ENCODE measurements at regions not wholly inside any gene's neighbourhood (a gene's known extent, or its start where the extent isn't known, plus 50 kb on each side); places are given as distances from the start of the nearest gene placed in this dataset.

DNA sequence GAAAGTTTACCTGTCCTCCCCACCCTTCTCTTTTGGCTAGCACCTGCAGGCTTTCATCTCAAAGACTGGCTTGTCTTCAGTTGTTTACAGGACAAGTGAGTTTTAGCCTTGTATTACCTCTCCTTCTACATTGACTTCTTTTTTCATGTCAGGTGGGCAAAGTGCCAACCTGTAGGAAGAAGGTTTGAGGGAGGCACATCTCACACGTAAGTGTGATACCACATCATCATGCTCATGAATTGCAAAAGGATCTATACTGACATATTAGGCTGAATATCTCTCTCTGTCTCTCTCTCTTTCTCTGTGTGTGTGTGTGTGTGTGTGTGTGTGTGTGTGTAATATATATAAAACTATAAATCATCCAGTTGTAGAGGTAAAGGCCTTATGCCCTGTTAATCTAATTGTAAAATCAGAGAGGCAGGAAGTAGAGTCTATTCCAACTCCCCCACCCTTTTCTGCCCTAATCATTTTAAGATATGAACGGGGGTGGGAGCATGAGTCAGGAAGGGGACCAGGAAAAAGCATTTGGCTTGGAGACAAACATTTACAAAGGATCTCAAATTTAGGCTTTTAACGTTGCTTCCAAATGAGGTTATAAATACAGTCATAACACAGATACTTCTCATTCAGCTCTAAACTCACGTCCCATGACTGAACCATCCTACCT is 107.0 kb upstream of the PFN2 start:
- no peak for DNase-seq (ENCODE audit: low spot score)
- TF ChIP-seq, protein P1, sequence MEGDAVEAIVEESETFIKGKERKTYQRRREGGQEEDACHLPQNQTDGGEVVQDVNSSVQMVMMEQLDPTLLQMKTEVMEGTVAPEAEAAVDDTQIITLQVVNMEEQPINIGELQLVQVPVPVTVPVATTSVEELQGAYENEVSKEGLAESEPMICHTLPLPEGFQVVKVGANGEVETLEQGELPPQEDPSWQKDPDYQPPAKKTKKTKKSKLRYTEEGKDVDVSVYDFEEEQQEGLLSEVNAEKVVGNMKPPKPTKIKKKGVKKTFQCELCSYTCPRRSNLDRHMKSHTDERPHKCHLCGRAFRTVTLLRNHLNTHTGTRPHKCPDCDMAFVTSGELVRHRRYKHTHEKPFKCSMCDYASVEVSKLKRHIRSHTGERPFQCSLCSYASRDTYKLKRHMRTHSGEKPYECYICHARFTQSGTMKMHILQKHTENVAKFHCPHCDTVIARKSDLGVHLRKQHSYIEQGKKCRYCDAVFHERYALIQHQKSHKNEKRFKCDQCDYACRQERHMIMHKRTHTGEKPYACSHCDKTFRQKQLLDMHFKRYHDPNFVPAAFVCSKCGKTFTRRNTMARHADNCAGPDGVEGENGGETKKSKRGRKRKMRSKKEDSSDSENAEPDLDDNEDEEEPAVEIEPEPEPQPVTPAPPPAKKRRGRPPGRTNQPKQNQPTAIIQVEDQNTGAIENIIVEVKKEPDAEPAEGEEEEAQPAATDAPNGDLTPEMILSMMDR (IDR thresholded peaks at IDR 0.05; ENCODE audit: extremely low read depth, missing control alignments): no peak

DNA sequence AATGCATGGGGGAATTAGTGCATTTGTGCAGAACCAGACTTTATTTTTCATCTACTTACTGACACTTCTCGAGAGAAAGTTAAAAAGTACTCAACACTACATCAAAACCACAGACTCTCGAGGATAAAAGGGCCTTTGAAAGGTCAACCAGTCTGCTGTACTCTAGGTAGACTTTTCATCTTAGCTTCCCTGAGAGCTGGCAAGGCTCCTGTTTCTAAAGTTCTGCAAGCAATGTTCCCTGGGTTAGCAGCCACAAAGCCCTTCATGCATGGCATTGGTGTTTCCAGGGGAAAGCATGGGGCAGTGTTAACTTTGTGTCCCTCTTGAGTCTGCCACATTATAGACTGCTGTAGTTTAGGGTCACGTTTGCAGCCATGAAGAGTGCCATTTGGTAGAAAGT is 106.4 kb upstream of the PFN2 start:
- TF ChIP-seq, protein P1 (IDR thresholded peaks at IDR 0.05; ENCODE audit: extremely low read depth, missing control alignments): no peak
- DNase-seq (ENCODE audit: low spot score): no peak

DNA sequence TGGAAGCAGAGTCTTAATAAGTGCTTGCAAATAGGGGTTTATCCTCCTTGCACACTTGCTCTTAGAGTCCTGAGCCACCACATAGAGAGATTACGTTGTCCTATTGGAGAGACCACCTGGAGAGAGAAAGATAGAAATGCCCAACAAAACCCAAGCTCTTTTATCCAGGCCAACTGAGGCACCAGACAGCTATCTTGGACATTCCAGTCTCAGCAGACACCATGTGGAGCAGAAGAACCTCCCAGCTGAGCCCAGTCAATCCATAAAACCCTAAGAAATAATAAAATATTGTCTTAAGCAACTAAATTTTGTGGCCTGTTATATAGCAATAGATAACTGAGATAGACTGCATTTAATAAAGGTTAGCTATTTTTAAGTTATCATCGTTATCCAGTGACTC is 105.7 kb upstream of the PFN2 start:
- TF ChIP-seq, protein P1 (IDR thresholded peaks at IDR 0.05; ENCODE audit: extremely low read depth, missing control alignments): no peak
- no peak for DNase-seq (ENCODE audit: low spot score)

DNA sequence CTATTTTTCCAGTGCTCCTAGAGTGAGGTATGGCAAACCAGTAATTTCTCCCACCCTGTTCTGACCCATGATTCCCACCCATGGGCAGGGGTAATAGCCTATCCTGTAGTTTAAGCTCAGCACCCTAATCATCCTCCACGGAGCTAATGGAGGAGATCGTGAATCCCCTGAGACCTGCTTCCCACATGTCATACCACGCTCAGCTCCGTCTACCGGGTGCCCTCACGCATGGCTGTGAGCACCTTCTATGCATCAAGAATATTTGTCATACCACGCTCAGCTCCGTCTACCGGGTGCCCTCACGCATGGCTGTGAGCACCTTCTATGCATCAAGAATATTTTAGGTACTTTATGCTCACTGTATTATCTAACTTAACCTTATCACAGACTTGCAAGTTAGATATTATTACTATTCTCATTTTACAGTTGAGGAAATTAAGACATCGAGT is 104.7 kb upstream of the PFN2 start:
- TF ChIP-seq, protein P1 (IDR thresholded peaks at IDR 0.05; ENCODE audit: extremely low read depth, missing control alignments): no peak
- no peak for DNase-seq (ENCODE audit: low spot score)

DNA sequence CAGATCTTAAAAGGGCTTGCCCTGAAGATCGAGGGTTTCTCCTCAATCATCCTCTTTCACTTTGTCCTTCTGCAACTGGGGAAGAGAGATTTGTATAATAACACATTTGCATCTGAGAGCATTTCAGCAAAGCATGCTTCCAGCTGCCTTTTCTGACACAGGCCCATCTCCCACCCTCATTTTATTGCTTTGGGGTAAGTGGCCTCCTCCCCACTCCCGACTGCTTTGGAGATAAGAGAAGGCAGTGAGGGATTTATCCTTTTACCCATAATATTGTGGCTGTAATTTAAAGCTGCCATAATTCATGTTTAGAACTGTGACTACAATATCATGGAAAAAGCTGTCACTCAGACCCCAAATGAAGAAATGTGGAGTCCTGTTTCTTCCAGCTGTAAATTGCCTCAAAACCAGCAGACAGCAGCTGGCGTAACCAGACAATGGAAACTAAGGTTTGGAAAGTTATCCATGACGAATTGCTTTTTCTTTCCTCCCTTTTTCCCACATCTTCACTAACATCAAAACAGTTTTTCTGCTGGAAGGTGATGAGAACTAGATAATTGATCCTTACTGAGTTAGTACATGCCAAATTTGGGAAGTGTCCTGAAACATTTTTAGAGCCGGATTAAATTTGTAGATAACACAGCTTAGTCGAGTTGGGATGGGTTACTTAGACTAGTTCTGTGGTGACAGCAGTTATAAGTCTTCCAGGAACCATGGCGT is 104.2 kb upstream of the PFN2 start:
- TF ChIP-seq, protein P1 (IDR thresholded peaks at IDR 0.05; ENCODE audit: extremely low read depth, missing control alignments): no peak
- no peak for DNase-seq (ENCODE audit: low spot score)

DNA sequence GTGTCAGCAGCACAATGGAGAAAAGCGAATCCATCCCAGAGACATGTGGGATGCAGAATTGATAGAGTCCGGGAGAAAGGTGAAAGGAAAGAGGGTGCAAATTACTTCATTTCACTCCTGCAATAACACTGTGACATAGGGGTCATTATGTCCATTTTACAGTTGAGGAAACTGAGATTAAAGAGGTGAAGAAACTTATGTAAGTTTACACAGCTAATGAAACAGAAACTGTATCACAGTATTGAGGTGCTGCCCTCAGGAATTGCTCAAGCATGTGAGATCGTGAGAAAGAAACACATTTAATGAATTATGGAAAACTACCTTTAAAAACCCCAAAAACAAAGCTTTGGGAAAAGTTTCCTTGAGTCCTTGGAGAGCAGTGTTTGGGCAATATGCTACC is 103.6 kb upstream of the PFN2 start:
- no peak for DNase-seq (ENCODE audit: low spot score)
- TF ChIP-seq, protein P1 (IDR thresholded peaks at IDR 0.05; ENCODE audit: extremely low read depth, missing control alignments): no peak

DNA sequence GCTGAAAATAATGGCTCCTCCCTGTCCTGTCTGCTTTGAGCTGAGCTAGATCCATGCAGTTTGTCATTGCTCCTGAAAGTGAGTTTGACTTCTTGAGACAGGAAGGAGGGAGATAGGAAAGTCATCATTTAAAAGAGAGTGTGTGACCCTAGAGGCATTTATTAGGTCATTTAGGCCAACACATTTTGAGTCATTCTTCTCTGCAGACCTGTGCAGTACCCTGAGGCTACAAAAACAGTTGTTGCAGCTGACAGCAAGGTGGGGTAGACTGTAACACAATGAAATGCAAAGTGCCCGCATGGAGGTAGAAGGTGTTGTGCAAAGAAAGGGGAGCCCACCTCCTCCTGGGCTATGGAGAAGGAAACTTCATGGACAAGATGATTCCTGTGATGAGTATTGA is 102.8 kb upstream of the PFN2 start:
- TF ChIP-seq, protein P1 (IDR thresholded peaks at IDR 0.05; ENCODE audit: extremely low read depth, missing control alignments): no peak
- DNase-seq (ENCODE audit: low spot score): no peak

Data from GM20000 (cell line).